Stimulated activated CD4-positive, alpha-beta T cell treated with anti-CD3 and anti-CD28 coated beads, Interleukin-1b, Interleukin-23, amount 100 ng/mL, for 1 hour (primary cell): ENCODE measurements at regions not wholly inside any gene's neighbourhood (a gene's known extent, or its start where the extent isn't known, plus 50 kb on each side); places are given as distances from the start of the nearest gene placed in this dataset.

Experiments used
- DNase-seq, 2 donors: peaks; one replicate each; pipeline ENCODE4 v3.0.0-alpha.2; 2020; ENCODE audit warnings: low read depth in 2 of 2

DNA sequence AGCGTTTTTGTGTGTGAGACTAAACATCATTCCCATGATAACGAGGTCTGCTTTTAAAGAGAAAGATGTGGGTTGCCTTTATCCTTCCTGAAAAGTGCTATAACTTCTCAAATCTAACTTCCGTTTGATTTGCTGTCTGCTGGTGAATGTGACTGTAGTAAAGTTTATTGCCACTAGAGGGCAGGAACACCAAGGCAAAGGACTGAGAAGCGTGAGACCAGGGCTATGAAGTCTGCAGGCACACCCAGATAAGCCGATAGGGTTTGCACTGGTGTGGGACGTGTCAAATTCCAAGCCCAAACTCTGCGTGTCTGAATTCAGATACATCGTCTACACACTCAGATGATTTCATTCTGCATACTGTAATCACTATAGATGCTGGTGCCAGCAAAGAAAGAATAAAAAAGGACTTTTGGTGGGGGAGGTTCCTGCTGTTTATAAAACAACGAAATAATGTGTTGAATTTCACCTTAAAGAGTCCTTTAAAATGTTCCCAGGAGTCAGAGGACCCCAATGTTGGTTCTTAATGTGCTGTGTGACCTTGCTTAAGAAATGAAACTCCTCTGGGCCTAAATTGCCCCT lies 87.2 kb downstream of the PTTG1 start:
- peak; percentile 29 to 30 for DNase-seq

GRCh38 chr5:160511280-160511929 lies 89.8 kb downstream of the PTTG1 start:
- DNase-seq: no peak
